Motor neuron (in vitro differentiated cells): ENCODE measurements at regions not wholly inside any gene's neighbourhood (a gene's known extent, or its start where the extent isn't known, plus 50 kb on each side); places are given as distances from the start of the nearest gene placed in this dataset.

ENCODE experiments used
- ATAC-seq, 8 experiments: fragments of 200-7000 bp; cut with Tn5 transposase; replicated peaks in 6 of 8; 2 replicates each; pipeline ENCODE4 v1.8.0; 2021; ENCODE audit warnings: mild to moderate bottlenecking in 8 of 8, moderate library complexity in 8 of 8
- H3K27ac ChIP-seq, 2 donors: fragments of 250-450 bp; sonication (Bioruptor Pico); 2 replicates each; pipeline ENCODE4 v1.9.0; 2021; ENCODE audit warnings: antibody characterized with exemption in 2 of 2, mild to moderate bottlenecking in 2 of 2, moderate library complexity in 1 of 2
- H3K4me1 ChIP-seq, 2 donors: fragments of 250-450 bp; sonication (Bioruptor Pico); replicated peaks in 1 of 2; 2 replicates each; pipeline ENCODE4 v1.6.1; 2021; ENCODE audit warnings: antibody characterized with exemption in 2 of 2, mild to moderate bottlenecking in 2 of 2, moderate library complexity in 1 of 2
- H3K4me3 ChIP-seq, 5 donors: fragments of 250-450 bp; sonication (Bioruptor Pico); 2 replicates each; pipeline ENCODE4 v1.9.0; 2021; ENCODE audit warnings: antibody characterized with exemption in 5 of 5, mild to moderate bottlenecking in 5 of 5, moderate library complexity in 4 of 5
- WGBS, 10 experiments: fragments of 450-650 bp; shearing (Covaris generic); methylation state at CpG; one replicate each; pipeline ENCODE4 v1.0.0; 2022; 5-methylcytosine and 5-hydroxymethylcytosine counted together
- in situ Hi-C, 9 experiments: fragments of 400-800 bp; cut with MboI; loops; one replicate each; pipeline ENCODE4 v1.15.0; 2021; ENCODE audit warnings: low sequenced_read_pairs in 9 of 9, low pct_unique_long_range_greater_than_20kb in 2 of 9; ENCODE audit not compliant: unreplicated experiment in 9 of 9

GRCh38 chr15:95869920-95870319, 460.6 kb upstream of the NR2F2 start:
- in situ Hi-C loops = no loop called here
- Histone ChIP-seq H3K4me3 (no peak overlapping the region), H3K27ac (no peak overlapping the region), H3K4me1 (peaks cover 0 to 27% of the 10 kb centered on the region in 2 donors)
- ATAC-seq = no peak
- WGBS, 10 experiments = 20 to 100% (median 83%) methylated on average over 1 to 5 of the region's 5 CpGs; no CpG with 5 or more reads in 1 of the 10 experiments

- H3K4me1 ChIP-seq = peaks cover 0 to 32% of the 10 kb centered on the region in 2 donors
- no peak for ATAC-seq
- in situ Hi-C loops = no loop called here
- WGBS, 10 experiments = 0 to 100% (median 76%) methylated on average over 1 to 3 of the region's 3 CpGs; no CpG with 5 or more reads in 3 of the 10 experiments
- H3K27ac ChIP-seq = no peak overlapping the region
- no peak overlapping the region for H3K4me3 ChIP-seq
These were observed 458.1 kb upstream of the NR2F2 start for GRCh38 chr15:95872366-95872771.

GRCh38 chr15:95874637-95875036, 455.9 kb upstream of the NR2F2 start:
- Histone ChIP-seq H3K4me1 (peaks cover 0 to 17% of the 10 kb centered on the region in 2 donors), H3K27ac (no peak overlapping the region), H3K4me3 (no peak overlapping the region)
- in situ Hi-C loops = no loop called here
- ATAC-seq = no peak

GRCh38 chr15:95875121-95875643, 455.3 kb upstream of the NR2F2 start:
- no peak overlapping the region for H3K4me3 ChIP-seq
- peak in 1 of 8 experiments; percentile 41 for ATAC-seq
- peaks cover 0 to 11% of the 10 kb centered on the region in 2 donors for H3K4me1 ChIP-seq
- 20 to 92% (median 61%) methylated on average over 1 to 7 of the region's 7 CpGs for WGBS, 10 experiments
- H3K27ac ChIP-seq = no peak overlapping the region
- in situ Hi-C loops = no loop called here

GRCh38 chr15:95880031-95880570, 450.4 kb upstream of the NR2F2 start:
- H3K27ac ChIP-seq = no peak overlapping the region
- peaks cover 0 to 3% of the 10 kb centered on the region in 2 donors for H3K4me1 ChIP-seq
- no peak overlapping the region for H3K4me3 ChIP-seq
- ATAC-seq = peak in 1 of 8 experiments; percentile 19
- in situ Hi-C loops = no loop called here
- WGBS, 10 experiments = 5 to 100% (median 85%) methylated on average over 1 to 6 of the region's 6 CpGs; no CpG with 5 or more reads in 1 of the 10 experiments

- H3K4me1 ChIP-seq = no peaks in the 10 kb centered on the region
- 31 to 100% (median 80%) methylated on average over 1 to 2 of the region's 2 CpGs; no CpG with 5 or more reads in 2 of the 10 experiments for WGBS, 10 experiments
- in situ Hi-C loops = no loop called here
- ATAC-seq = no peak
- no peak overlapping the region for H3K27ac ChIP-seq
- H3K4me3 ChIP-seq = no peak overlapping the region
These were observed 449.9 kb upstream of the NR2F2 start for GRCh38 chr15:95880630-95881029.

GRCh38 chr15:95883064-95883463, 447.4 kb upstream of the NR2F2 start:
- no peaks in the 10 kb centered on the region for H3K4me1 ChIP-seq
- no peak for ATAC-seq
- in situ Hi-C loops = no loop called here
- 0 to 100% (median 83%) methylated on average over 1 to 4 of the region's 6 CpGs; no CpG with 5 or more reads in 4 of the 10 experiments for WGBS, 10 experiments
- no peak overlapping the region for H3K27ac ChIP-seq
- no peak overlapping the region for H3K4me3 ChIP-seq

GRCh38 chr15:95884276-95884675, 446.2 kb upstream of the NR2F2 start:
- Histone ChIP-seq H3K27ac (no peak overlapping the region), H3K4me3 (no peak overlapping the region), H3K4me1 (no peaks in the 10 kb centered on the region)
- in situ Hi-C loops = no loop called here
- WGBS, 10 experiments = 0 to 100% (median 47%) methylated on average over 1 to 5 of the region's 5 CpGs; no CpG with 5 or more reads in 1 of the 10 experiments
- no peak for ATAC-seq

GRCh38 chr15:95887666-95888390, 442.7 kb upstream of the NR2F2 start:
- ATAC-seq = no peak
- H3K27ac ChIP-seq = no peak overlapping the region
- H3K4me1 ChIP-seq = no peaks in the 10 kb centered on the region
- 30 to 100% (median 91%) methylated on average over 1 to 5 of the region's 7 CpGs; no CpG with 5 or more reads in 1 of the 10 experiments for WGBS, 10 experiments
- no peak overlapping the region for H3K4me3 ChIP-seq
- in situ Hi-C loops = no loop called here

GRCh38 chr15:95888762-95889161, 441.7 kb upstream of the NR2F2 start:
- Histone ChIP-seq H3K4me3 (no peak overlapping the region), H3K27ac (no peak overlapping the region), H3K4me1 (no peaks in the 10 kb centered on the region)
- no peak for ATAC-seq
- 0 to 100% (median 57%) methylated on average over 1 of the region's 1 CpG; no CpG with 5 or more reads in 1 of the 10 experiments for WGBS, 10 experiments
- in situ Hi-C loops = no loop called here

- in situ Hi-C loops = no loop called here
- Histone ChIP-seq H3K27ac (no peak overlapping the region), H3K4me3 (no peak overlapping the region), H3K4me1 (no peaks in the 10 kb centered on the region)
- 18 to 100% (median 67%) methylated on average over 1 to 2 of the region's 2 CpGs; no CpG with 5 or more reads in 1 of the 10 experiments for WGBS, 10 experiments
- ATAC-seq = no peak
These were observed 436.0 kb upstream of the NR2F2 start for GRCh38 chr15:95894407-95894956.

GRCh38 chr15:95895508-95895907, 435.0 kb upstream of the NR2F2 start:
- H3K4me3 ChIP-seq = no peak overlapping the region
- in situ Hi-C loops = no loop called here
- no peak overlapping the region for H3K27ac ChIP-seq
- peak in 2 of 8 experiments; percentile 48 to 97 for ATAC-seq
- no peaks in the 10 kb centered on the region for H3K4me1 ChIP-seq

GRCh38 chr15:95897651-95898050, 432.8 kb upstream of the NR2F2 start:
- Histone ChIP-seq H3K4me1 (peaks cover 0 to 14% of the 10 kb centered on the region in 2 donors), H3K27ac (no peak overlapping the region), H3K4me3 (no peak overlapping the region)
- ATAC-seq = peak in 1 of 8 experiments; percentile 43
- WGBS, 10 experiments = 56 to 100% (median 91%) methylated on average over 1 to 2 of the region's 2 CpGs; no CpG with 5 or more reads in 1 of the 10 experiments
- in situ Hi-C loops = no loop called here
